Stimulated activated CD4-positive, alpha-beta T cell treated with anti-CD3 and anti-CD28 coated beads, TNF-alpha, amount 100 ng/mL, for 24 hours (primary cell): ENCODE measurements at regions not wholly inside any gene's neighbourhood (a gene's known extent, or its start where the extent isn't known, plus 50 kb on each side); places are given as distances from the start of the nearest gene placed in this dataset.
"Not testable (repeated sequence)": the region's sequence is repeated elsewhere in the genome, so short reads cannot be mapped to it uniquely, and the experiment has no call there.

Experiments used
- DNase-seq, 3 experiments: peaks; one replicate each; pipeline ENCODE4 v3.0.0-alpha.2; 2020; ENCODE audit warnings: low read depth in 3 of 3

DNA sequence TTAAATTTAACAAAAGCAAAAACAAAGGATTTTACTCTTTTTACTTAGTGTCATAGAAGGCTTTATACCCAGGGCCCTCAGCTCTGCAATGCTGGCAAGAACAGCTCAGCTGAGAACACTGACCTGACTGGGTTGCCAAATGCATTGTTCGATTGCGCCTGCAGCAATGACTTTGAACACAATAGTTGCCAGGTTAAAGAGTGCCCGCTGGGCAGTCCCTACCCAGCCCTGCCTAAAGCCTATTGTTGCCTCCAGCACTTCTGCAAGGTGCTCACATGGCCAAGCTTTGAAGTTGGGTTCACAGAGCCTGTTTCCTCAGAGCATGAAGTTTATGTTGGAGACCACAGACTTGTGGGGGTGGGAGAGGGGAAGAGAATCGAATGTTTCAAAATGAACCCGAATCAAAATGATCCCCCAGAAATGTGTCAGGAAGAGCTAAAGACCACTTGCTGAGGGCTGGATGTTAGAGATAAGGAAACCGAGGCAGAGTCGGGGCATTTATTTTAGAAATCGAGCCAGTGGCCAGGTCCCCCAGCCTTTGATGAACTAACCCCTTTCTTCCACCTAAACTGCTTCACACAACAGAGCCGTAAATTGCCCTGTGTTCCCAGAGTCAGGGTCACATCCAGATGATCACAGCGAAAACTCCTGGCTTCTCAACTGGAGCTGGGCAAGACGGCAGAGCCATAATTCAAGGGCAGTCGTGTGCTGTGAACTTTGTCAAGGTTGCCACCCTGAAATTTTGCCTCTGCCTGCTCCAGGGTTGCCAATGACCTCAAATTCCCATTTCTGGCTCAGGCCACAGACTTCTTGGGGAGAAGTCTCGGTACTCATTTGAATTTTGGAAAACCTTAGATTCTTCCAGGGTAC, 55.0 kb downstream of the FOXA2 start:
- no peak for DNase-seq

- DNase-seq = no peak
These were observed 57.8 kb downstream of the FOXA2 start for GRCh38 chr20:22526512-22527012.

GRCh38 chr20:22525821-22526220, 58.6 kb downstream of the FOXA2 start:
- DNase-seq = no peak

DNA sequence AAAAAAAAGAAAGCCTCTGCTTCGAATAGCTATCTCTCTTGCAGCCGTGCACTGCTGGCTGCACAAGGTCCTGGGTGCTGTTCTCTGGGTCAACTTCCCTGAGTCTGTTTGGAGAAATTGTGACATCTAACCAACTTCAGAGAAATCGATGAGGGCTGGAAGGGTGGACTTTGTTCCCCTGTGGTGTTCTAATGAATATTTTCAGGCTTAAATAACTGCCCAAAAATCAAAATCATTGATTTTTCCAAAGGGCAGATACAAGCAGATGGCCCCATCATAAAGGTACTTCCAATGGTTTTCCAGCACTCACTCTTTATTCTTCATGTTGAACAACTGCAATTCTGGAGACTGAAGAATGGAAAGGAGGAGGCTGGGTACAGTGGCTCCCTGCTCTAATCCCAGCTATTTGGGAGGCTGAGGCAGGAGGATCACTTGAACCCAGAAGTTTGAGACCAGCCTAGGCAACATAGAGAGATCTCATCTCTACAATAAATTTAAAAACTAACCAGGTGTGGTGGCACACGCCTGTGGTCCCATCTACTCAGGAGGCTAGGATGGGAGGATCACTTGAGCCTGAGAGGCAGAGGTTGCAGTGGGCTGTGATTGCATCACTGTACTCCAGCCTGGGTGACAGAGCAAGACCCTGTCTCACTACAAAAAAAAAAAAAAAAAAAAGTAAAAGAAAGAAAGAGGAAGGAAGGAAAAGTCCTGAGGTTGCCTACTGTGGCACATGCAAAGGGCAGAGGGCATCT, 59.1 kb downstream of the FOXA2 start:
- DNase-seq = no peak

- no peak for DNase-seq
These were observed 59.9 kb downstream of the FOXA2 start for GRCh38 chr20:22524393-22525015.

GRCh38 chr20:22523499-22524392, 60.6 kb downstream of the FOXA2 start:
- DNase-seq = no peak

DNA sequence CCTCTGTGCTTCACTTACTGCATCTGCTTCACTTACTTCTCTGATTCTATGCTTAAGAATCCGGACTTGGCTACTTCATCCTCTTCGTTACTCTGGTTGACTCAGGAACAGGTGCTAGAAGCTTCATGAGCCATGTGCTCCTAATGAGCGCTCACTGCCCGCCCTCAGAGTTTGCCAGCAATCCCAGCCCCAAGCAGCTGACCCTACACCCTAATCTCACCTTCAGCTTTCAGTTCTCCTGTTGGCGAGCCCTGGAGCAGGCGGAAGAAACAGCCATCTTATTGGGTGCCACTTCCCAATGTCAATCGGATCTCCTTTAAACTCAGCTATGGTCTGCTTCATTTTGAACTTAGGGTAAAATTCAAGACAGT, 61.3 kb downstream of the FOXA2 start:
- DNase-seq = no peak

GRCh38 chr20:22522701-22523100, 61.7 kb downstream of the FOXA2 start:
- DNase-seq = no peak

GRCh38 chr20:22521940-22522339, 62.4 kb downstream of the FOXA2 start:
- DNase-seq = not testable (repeated sequence)

GRCh38 chr20:22520381-22520780, 64.0 kb downstream of the FOXA2 start:
- DNase-seq = no peak

- DNase-seq = no peak
These were observed 69.1 kb downstream of the FOXA2 start for GRCh38 chr20:22515264-22515663.

GRCh38 chr20:22513574-22513973, 70.8 kb downstream of the FOXA2 start:
- no peak for DNase-seq

GRCh38 chr20:22512911-22513489, 71.4 kb downstream of the FOXA2 start:
- no peak for DNase-seq

GRCh38 chr20:22511943-22512910, 72.1 kb downstream of the FOXA2 start:
- no peak for DNase-seq

DNA sequence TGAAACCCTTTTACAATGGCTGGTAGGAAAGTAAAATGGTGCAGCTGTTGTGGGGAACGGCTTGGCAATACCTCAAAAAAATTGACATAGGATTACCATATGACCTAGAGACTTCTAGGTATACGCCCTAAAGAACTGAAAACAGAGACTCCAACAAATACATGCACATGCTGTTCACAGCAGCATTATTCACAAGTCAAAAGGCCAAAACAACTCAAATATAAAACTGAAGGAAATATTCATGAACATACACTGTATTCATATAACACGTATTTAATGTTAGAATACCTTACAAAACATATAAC, 74.6 kb downstream of the FOXA2 start:
- no peak for DNase-seq

DNA sequence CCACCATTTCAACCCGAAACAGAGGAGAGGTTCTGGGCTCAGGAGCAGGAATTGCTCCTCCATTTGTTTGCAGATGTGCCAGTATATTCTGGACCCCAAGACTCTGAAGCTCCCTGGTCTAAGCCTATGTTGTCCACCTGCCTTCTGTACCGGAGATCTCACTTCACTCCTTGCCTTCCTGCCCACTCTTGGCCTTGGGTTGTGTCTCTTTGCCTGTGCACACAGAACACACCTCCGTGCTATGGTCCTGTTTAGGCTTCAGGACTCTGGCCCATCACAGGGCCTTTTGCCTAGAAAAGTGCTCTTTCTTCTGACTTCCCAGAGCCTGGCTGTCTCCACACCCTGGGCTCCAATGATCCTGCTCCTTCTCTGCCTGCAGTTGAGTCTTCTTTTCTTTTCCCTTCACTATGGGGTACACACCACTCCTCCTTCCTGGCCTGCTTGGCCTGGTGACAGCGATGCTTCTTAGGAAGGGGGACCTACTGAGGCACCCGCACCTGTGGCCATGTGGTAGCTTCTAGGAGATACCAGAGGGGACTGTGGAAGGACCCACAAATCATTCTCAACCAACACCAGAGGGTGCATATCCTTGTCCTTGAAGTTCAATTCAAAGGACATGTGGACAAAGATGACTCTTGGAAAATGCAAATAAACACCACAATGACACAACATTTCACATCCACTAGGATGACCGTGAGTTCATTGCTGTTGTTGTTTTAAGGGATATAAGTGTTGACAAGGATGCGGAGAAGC, 75.1 kb downstream of the FOXA2 start:
- DNase-seq = no peak

DNA sequence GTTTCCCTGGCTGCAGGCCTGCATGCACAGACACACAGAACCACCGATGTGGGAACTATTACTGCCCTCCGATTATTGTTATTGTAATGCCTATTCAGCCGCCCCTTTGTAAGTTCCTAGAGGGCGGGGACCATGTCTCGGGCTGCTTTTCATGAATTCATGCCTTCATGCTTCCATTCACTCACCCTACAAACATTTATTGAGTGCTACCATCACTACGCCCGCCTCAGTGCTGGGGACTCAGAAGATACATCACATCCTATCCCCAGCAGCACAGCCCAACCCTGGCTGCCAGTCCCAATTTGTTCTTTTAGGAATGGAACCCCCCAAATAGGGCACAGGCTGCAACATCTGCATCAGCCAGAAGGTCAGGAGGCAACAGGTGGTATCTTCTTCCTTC, 75.9 kb downstream of the FOXA2 start:
- no peak for DNase-seq

- no peak for DNase-seq
These were observed 77.0 kb downstream of the FOXA2 start for GRCh38 chr20:22507240-22507961.

DNA sequence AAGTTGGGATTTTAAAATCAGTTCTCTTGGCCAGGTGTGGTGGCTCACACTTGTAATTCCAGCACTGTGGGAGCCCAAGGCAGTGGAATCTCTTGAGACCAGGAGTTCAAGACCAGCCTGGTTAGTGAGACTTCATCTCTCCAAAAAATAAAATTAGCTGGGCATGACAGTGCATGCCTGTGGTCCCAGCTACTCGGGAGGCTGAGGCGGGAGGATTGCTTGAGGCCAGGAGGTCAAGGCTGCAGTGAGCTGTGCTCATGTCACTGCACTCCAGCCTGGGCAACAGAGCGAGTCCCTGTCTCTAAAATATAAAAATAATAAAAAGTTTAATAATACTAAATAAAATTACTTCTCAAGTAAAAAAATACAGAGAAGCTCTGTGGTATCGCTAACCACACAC, 77.5 kb downstream of the FOXA2 start:
- no peak for DNase-seq
